GM18499 (cell line): ENCODE measurements at regions not wholly inside any gene's neighbourhood (a gene's known extent, or its start where the extent isn't known, plus 50 kb on each side); places are given as distances from the start of the nearest gene placed in this dataset.
"Not testable (repeated sequence)": the region's sequence is repeated elsewhere in the genome, so short reads cannot be mapped to it uniquely, and the experiment has no call there.

ENCODE experiments used
- ATAC-seq: cut with Tn5 transposase; IDR thresholded peaks from one replicate; pipeline ENCODE4 v1.9.1; 2021; ENCODE audit warnings: moderate number of reproducible peaks; ENCODE audit not compliant: insufficient read depth, unreplicated experiment

DNA sequence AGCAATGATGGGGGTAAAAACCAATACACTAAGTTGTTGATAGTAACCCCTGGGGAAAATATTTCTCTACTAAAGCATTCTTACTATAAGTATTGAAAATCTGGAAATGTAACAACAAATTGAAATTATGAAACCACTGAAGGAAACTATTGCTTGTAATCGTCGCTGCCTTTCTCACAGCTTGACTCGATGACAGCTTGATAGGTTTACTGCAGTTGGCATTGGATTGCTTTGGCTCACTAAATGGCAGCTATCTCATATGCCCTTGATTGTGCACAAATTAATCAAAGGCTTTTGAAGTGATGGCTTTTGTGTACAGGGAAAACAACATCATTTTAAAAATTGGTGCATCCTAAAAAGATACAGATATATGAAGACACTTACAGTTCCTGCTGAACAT is 419.6 kb upstream of the TENM3 start:
- ATAC-seq: no peak

DNA sequence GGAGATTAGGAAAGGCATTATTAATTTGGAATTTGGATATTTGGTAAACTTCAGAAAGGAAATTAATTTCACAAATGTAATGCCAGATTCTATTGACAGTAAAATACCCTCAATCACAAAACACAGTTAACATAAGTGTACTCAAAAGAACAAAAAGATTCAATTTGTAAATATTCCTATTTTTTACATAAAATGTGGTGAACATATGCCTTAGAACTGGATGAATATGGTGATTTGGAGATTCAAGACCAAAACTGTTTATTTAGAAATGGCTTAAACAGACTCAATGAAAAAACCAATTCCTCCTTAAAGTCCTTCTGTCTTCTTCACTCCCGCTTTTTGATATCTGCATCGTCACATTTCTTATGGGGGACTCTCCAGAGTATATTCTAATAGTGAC is 417.6 kb upstream of the TENM3 start:
- no peak for ATAC-seq

DNA sequence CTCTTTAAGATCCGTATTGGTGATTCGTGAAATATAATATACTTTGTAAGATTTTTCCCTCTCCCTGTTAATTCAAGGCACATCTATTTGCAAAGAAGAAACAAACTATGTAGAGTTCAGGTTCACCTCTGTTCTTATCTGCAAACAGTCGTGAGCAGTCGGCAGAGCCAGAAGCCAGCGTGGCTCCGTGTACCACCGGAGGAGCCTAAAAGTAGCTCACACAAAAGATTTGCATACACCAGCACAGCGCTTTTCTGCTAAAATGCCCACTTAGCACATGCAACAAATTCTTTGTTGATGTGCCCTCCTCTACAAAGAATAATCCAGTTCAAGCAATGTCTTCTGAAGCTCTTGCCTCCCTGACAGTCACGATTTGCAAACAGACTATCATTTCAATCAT is 416.0 kb upstream of the TENM3 start:
- no peak for ATAC-seq

DNA sequence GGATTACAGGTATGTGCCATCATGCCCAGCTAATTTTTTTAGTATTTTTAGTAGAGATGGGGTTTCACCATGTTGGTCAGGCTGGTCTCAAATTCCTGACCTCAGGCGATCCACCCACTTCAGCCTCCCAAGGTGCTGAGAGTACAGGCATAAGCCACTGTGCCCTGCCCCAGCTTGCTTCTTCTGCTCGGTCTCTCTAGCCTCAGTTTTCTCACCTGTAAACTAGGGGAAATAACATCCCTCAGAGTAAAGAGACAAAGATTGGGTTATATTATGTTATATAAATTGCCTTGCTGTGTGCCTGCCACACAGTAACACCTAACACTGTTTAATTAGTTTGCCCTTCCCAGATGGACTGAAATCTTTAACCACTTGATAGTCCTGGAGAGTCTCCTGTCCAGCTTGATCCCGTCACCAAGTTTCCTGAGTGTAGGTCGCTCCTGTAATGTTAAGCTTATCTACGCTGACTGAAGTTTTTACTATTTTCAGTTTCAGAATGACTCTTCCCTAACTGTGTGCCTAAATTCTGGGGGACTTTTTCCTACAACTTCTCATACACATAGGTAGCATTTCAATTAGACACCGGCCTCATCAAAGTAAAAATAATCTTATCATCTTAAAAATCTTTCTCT is 412.7 kb upstream of the TENM3 start:
- no peak for ATAC-seq

DNA sequence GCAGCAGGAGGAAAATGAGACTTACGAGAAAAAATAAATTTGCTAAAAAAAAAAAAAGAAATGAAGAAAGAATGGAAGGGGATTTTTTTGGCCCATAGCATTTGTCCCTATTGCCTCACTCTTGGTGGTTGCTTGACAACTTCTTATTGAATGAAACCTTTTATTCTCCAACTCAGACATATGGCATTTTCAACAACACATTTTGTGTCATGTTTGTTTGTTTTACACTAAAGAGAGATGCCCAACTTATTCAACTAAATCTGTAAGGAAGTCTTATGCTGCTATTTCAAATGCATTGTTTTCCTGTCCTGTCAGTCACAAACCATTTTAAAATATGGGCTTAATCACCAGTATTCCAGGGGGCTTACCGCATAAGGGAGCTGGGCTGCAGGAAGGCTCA is 409.1 kb upstream of the TENM3 start:
- no peak for ATAC-seq

DNA sequence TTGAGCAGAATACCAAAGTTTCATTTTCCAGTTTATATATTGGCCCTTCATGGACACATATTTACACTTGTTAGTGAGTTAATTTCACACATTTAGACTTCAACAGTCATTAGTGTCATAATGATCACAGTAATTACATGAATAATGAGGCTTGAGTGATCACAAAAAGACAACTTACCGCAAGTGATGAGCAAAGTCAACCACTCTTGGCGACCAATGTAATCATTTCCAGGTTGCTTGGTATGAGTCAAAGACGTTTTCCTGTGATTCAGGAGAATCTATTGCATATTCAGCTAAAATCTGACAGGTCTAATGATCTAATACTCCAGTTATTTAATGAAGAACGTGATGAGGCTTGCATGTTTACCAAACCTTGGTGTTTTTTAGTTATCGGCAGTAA is 407.9 kb upstream of the TENM3 start:
- ATAC-seq: no peak

DNA sequence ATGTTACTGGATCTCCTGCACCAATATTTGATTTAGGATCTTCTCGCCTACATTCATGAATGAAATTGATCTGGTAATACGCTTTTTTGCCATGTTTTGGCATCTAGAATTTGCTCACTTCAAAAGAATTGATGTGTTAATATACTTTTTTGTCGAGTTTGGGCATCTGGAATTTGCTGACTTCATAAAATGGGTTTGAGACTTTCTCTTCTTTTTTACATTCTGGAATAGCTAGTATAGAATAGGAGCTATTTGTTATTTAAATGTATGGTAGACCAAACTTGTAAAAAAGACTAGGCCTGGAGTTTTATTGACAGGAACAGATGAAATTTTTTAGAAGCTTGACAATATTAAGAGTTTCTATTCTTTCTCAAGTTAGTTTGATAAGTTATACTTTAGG is 404.9 kb upstream of the TENM3 start:
- no peak for ATAC-seq

DNA sequence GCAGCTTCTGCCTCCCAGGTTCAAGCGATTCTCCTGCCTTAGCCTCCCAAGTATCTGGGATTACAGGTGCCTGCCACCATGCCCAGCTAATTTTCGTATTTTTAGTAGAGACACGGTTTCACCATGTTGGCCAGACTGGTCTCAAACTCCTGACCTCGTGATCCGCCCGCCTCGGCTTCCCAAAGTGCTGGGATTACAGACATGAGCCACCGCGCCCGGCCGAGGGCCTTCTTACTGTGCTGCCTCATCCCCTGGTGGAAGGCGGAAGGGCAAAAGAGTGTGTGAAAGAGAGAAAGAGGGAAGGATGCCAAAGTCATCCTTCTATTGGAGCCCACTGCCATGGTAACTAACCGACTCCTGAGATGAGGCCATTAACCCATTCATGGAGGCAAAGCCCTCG is 399.4 kb upstream of the TENM3 start:
- ATAC-seq: not testable (repeated sequence)

DNA sequence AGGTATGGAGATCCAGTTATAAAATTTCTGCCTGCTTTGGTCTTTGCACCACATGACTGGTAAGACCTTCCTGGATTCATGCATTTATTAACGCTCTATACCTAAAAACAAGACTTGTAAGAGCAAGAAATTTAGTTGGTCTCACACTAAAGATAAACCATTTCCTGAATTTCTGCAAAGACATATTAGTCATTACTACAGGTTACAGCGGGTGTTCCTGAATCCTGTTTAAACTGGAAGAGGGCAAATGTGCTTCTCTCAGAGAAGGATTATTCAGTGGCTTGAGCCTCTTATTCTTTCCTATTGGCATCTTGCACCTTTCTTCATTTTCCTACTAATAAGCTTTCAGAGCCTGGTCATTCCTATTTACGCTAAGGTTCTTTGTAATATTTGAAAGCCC is 397.6 kb upstream of the TENM3 start:
- ATAC-seq: no peak

DNA sequence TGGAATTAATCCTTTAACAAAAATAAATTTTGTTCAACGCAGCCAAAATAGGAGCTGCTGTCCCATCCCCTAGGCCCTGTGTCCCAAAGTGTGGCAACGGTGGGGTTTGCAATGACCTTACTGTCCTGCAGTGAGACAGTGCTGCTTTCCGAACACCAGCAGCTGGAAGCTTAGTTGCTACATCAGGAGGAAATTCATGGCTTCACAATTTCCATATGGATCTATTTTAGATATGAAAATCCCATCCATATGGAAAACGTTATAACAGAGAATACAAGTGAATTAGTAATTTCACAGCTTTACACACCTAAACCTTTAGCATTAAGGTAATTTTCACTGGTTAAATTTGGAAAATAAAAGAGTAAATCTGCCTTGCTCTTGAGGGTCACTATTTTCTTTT is 396.3 kb upstream of the TENM3 start:
- no peak for ATAC-seq

DNA sequence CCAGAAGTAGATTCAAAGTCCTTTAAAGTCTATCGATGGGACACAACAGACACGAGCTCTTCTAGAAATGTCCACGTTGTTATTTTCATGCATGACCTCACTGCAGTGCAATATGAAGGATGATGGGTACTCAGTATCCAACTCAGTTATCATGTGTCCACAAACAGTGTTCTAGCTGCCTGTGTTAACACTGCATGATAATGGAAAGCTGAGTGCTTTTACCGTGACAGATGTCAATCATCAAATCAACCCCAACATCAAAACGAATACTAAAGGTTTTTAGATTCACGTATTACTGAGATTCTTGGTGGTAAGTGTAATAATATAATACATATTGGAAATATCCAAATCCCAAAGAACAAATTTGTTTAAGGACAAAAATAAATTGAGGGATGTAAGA is 394.8 kb upstream of the TENM3 start:
- no peak for ATAC-seq

DNA sequence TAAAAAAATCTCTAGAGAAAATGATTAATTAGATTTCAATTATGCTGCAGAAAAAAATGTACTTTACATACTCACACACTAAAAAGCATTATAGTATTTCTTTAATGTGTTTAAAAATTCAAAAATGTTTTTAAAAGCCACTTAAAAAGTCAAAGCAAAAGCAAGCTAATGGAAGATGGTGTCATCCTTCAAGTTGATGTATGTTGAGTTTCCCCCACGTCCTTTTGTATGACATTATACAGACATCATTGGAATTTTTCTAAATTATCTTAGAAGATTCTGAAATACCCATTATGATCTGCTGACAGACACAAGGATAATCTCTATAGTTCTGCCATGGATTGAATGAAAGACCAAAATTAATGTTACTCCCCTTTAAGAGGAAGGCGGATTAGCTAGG is 393.7 kb upstream of the TENM3 start:
- no peak for ATAC-seq

DNA sequence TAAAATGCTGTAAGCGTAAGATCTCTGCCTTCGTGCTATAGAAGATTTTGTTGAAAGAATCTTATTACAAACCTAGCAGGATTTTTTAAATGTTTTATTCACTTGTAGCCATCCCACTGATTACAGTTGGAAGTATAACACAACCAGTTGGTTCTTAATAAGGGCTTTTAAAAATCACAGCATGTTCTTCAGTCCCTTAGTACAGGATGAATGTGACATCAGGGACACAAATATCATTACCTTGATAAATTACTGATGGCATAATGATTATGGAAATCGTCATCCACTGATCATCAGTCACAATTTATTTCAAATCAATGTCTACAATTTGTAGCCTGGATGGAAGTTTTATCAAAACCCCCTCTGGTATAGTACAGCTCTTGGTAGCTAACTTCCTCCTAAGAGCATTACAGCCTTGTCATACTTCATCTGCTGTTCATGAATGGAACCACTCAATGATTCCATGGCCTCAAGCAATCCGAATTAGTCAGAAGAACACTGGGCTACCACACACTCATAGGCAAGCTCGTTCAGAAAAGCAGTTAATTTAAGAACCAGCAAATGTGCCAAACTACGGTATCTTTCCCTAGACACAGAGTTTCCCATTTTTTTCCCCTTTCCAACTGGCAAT is 389.2 kb upstream of the TENM3 start:
- no peak for ATAC-seq

DNA sequence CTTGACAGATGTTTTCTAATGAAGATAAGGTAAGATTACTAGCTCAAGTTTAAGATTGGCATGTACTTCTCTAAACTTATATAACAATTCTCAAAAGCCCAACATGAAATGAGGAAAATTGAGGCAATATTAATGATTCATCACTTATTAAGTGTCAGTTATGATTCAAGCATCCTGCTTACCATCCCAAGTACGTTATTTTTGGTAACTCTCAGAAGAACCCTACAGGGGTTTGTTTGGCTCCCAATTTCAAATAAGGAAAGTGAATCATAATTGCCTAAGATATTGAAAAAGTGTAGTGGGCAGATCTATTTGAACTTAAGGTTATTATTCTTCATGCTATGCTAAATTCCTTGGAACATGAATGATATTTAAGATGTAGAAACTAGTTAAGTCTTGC is 387.9 kb upstream of the TENM3 start:
- no peak for ATAC-seq

DNA sequence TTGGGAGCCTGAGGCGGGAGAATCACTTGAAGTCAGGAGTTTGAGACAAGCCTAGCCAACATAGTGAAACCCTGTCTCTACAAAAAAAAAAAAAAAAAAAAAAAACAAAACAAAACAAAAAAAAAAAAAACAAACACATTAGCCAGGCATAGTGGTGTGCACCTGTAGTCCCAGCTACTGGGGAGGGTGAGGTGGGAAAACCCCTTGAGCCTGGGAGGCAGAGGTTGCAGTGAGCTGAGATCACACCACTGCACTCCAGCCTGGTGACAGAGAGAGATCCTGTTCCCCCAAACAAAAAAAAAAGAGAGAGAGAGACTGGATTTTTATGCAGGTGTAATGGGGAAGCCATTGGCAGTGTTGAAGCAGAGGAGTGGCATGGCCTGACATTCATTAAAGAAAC is 385.7 kb upstream of the TENM3 start:
- not testable (repeated sequence) for ATAC-seq

DNA sequence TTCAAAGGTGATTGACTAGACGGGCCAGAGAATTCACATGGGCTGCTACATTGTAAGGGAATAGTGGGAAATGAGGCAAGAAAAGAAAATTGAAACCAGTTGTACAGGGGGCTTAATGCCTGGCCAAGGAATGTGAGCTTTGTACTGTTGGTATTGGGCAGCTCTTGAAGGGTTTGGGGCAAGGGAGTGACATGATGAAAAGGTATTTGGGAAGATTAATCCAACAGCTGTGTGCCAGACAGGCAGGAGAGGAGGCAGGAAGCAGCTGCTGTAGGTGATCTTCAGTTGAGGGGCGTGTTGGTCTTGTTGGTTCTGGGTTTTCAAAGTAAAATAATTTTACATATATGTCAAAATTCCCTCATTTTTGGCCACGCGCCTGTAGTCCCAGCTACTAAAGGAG is 384.5 kb upstream of the TENM3 start:
- ATAC-seq: no peak

DNA sequence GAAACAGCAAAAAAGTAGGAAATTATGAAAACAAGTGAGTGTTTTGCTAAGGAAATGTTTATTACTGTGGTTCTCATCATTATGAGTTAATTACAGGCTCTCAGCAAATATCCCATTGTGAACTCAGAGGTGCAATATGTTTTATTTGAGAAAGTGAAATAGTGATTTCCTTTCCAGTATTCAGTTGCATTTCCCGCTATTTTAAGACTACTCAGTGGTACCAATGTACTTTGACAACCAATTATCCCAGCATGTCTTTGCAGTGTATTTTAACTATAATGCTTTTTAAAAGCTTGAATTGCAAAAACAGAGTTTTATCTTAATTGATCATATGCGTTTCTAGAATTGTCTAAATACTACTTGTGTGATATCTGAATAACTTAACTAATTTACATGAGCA is 383.8 kb upstream of the TENM3 start:
- no peak for ATAC-seq

DNA sequence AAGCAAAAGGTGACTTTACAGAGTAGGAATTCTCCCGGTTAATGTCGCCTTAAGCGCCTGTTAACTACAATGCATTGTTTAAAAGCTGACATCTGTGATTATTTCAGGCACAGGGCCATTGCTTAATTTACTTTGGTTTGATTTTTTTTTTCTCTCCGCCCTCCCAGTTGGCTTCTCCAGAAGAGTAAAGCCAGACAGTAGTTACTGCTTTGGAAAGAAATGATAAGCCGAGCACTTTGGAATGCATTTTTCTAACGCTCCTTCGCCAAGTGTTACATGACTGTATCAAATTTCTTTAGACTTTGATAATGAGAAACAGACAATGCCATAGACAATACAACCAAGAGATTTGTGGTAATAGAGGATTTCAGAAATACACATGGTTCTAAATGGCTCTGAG is 383.0 kb upstream of the TENM3 start:
- no peak for ATAC-seq

DNA sequence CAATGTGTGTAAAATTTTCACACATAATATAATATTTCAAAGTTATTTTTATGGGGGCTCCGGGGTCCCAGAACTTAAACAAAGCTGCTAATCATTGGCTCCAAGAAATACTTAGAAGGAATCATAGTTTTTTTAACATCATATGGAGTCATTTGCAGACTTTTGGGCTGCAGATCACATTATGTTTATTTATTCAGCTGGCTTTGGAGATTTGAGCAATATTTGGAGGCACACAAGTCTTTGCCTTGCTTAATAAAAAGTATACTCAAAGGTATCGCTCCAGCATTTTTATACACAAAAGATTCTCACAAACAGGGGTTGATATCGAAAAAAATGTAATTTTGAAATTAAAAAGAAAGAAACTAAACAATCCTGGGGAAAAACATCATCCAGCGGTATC is 382.5 kb upstream of the TENM3 start:
- ATAC-seq: no peak

DNA sequence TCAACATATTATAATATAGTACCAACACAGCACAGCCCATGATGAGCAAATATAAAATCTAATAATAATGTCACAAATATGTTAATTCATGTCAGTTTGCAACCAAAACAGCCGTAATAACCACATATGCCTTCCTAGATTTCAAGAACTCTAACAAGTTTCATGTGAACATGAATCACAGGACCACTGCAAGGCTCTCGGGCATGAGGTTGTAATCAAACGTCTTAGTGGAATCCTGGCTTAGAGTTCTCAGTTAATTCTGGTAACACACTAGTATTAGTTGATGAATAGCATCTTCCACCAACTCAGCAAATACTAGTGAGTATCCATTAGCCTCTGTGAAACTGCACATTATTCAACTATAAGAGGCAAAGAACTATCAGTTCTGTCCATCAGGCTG is 379.3 kb upstream of the TENM3 start:
- no peak for ATAC-seq

DNA sequence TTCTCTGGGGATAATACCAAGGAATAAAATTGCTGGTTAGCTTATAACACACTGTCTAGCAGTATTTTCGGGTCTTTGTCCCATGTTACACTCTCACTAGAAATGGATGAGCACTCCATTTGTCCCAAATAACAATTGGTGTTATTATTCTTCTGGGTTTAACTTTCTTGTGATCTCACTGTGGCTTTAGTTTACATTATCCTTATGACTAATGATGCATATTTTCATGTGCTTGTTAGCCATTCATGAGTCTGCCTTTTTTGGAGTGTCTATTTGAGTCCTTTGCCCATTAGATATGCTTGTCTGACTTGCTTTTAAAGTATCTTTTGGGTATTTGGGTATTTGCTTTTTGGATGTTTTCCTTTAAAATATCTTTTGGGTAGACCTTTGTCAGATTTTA is 372.9 kb upstream of the TENM3 start:
- ATAC-seq: no peak

DNA sequence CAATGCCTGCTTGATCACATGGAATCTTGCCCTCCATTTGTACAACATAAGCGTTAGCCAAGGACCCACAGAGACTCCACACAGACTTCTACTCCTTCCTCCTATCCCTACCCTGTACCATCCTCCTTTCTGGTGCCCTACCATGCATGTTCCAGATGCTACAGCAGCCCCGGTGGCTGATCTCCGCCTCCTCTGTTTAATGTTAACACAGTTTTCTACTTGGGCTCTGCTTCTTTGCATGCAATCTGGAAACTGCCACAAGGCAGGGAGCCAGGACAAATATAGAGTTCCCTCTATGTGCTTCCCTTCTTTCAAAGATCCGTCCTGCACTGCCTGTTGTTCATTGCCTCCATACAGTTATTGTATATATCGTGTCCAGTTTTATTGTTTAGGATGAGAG is 368.6 kb upstream of the TENM3 start:
- ATAC-seq: no peak
